ENCODE measurements at regions not wholly inside any gene's neighbourhood (a gene's known extent, or its start where the extent isn't known, plus 50 kb on each side); places are given as distances from the start of the nearest gene placed in this dataset.
A peak's percentile ranks its signal among the peaks of the same experiment; 100 is the strongest.

DNA sequence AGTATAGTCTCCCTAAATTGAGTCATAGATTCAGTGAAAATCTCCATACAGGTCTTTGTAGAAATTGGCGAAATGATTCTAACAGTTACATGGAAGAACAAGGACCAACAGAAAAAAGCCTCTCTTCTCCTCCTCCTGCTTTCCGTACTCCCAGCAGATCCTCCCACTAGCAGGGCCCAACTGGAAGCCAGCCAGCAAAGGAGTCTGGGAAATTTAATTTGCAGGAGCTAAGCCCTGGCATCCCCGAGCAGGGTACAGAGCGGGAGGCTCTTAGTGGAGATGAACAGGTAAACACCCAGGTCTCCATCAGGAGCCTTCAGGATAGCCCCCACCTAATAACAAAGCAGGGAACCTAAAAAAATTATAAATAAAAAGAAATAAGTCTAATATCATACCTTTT, 1473.8 kb downstream of the TBC1D22A start:
- TF ChIP-seq, protein P1, sequence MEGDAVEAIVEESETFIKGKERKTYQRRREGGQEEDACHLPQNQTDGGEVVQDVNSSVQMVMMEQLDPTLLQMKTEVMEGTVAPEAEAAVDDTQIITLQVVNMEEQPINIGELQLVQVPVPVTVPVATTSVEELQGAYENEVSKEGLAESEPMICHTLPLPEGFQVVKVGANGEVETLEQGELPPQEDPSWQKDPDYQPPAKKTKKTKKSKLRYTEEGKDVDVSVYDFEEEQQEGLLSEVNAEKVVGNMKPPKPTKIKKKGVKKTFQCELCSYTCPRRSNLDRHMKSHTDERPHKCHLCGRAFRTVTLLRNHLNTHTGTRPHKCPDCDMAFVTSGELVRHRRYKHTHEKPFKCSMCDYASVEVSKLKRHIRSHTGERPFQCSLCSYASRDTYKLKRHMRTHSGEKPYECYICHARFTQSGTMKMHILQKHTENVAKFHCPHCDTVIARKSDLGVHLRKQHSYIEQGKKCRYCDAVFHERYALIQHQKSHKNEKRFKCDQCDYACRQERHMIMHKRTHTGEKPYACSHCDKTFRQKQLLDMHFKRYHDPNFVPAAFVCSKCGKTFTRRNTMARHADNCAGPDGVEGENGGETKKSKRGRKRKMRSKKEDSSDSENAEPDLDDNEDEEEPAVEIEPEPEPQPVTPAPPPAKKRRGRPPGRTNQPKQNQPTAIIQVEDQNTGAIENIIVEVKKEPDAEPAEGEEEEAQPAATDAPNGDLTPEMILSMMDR (IDR thresholded peaks at IDR 0.05), result no peak
- H3K27ac ChIP-seq, result no peak overlapping the region
- H3K9me3 ChIP-seq, result peaks cover 3 to 27% of the 10 kb centered on the region in 2 donors
- no peaks in the 10 kb centered on the region for H3K27me3 ChIP-seq
- no peaks in the 10 kb centered on the region for H3K4me1 ChIP-seq
- no peak for DNase-seq (ENCODE audit: low spot score)
- no peaks in the 10 kb centered on the region for H3K36me3 ChIP-seq
- no peak overlapping the region for H3K4me3 ChIP-seq

DNA sequence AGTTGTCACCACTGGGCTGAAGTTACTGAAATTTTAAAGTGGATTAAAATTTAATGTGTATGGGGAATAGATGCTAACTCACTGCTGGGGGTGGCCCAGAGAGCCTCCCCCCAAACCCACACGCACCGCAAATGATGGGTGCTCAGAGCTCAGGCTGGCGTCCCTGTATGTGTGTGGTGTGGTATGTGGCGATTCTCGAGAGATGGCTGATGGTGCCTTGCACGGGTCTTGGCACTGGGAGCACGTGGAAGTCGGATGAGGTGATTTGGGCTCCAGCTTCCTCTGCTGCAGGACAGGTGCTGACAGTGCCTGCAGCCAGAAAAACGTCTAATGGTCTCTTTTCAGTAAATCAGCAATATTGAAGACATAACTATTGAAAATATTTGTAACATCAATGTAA, 1473.3 kb downstream of the TBC1D22A start:
- TF ChIP-seq, protein P1 (IDR thresholded peaks at IDR 0.05), result no peak
- Histone ChIP-seq H3K4me3 (no peak overlapping the region), H3K4me1 (no peaks in the 10 kb centered on the region), H3K36me3 (no peaks in the 10 kb centered on the region), H3K27ac (no peak overlapping the region), H3K9me3 (peaks cover 3 to 28% of the 10 kb centered on the region in 2 donors), H3K27me3 (no peaks in the 10 kb centered on the region)
- DNase-seq (ENCODE audit: low spot score), result no peak

DNA sequence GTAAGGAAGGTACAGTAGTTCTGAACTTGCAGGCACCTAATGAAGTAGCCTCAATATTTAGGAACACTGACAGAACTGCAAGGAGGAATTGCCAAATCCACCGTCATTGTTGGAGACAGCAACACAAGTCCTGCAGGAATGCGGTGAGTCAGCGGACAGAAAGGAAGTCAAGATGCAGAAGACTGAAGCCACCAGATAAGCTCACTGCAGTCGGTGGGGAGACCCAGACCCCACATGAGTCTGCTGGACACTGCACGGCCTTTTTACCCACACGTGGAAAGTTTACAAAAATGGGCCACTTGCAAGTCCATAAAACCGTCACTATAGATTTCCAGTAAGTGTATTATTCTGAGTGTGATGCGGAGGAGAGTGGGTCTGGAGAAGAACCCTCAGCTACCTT, 1471.6 kb downstream of the TBC1D22A start:
- peak; percentile 21 for DNase-seq (ENCODE audit: low spot score)
- H3K27me3 ChIP-seq, result no peaks in the 10 kb centered on the region
- no peak overlapping the region for H3K27ac ChIP-seq
- no peaks in the 10 kb centered on the region for H3K36me3 ChIP-seq
- no peak overlapping the region for H3K4me3 ChIP-seq
- H3K4me1 ChIP-seq, result no peaks in the 10 kb centered on the region
- TF ChIP-seq, protein P1 (IDR thresholded peaks at IDR 0.05), result no peak
- peaks cover 3 to 28% of the 10 kb centered on the region in 2 donors for H3K9me3 ChIP-seq

DNA sequence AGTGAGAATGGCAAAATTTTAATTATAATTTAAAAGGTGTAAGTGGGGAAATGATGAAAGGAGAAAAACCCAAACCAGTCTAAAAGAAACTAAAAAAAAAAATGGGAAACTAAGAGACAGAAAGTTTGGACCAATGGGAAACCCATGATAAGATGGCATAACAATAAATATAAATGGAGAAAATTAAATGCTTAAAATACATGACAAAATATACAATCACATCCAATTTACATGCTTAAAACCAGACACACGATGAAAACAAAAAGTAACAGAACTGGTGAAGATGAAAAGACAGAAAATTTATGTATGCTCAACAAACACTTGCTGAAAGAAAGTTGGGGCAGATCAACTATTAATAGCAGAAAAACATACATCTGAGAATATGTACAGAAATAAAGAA, 1471.1 kb downstream of the TBC1D22A start:
- Histone ChIP-seq H3K4me3 (no peak overlapping the region), H3K27ac (no peak overlapping the region), H3K9me3 (peaks cover 3 to 28% of the 10 kb centered on the region in 2 donors), H3K36me3 (no peaks in the 10 kb centered on the region), H3K27me3 (no peaks in the 10 kb centered on the region), H3K4me1 (no peaks in the 10 kb centered on the region)
- no peak for DNase-seq (ENCODE audit: low spot score)
- TF ChIP-seq, protein P1 (IDR thresholded peaks at IDR 0.05), result no peak

DNA sequence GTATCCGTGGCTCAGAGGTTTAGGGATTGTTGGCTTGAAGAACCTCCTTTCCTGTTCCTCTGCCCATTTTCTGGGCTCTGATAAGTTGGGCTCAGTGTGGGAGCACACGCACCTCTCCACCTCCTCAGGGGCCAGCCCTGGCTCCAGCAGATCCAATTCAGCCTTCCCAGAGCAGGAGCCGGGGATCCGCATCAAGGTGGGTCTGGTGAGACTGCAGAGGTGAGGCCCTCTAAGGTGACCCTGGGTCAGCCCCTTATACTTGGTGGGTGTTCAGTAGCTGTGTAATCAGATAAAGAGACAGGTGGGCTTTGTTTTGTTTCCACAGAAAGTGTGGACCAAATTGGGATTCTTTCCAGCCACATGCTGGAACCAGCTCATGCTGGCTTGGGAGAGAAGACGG, 1466.0 kb downstream of the TBC1D22A start:
- no peaks in the 10 kb centered on the region for H3K36me3 ChIP-seq
- no peak overlapping the region for H3K27ac ChIP-seq
- DNase-seq (ENCODE audit: low spot score), result peak; percentile 11
- H3K27me3 ChIP-seq, result no peaks in the 10 kb centered on the region
- TF ChIP-seq, protein P1 (IDR thresholded peaks at IDR 0.05), result no peak
- H3K9me3 ChIP-seq, result peaks cover 0 to 23% of the 10 kb centered on the region in 2 donors
- H3K4me3 ChIP-seq, result no peak overlapping the region
- no peaks in the 10 kb centered on the region for H3K4me1 ChIP-seq

DNA sequence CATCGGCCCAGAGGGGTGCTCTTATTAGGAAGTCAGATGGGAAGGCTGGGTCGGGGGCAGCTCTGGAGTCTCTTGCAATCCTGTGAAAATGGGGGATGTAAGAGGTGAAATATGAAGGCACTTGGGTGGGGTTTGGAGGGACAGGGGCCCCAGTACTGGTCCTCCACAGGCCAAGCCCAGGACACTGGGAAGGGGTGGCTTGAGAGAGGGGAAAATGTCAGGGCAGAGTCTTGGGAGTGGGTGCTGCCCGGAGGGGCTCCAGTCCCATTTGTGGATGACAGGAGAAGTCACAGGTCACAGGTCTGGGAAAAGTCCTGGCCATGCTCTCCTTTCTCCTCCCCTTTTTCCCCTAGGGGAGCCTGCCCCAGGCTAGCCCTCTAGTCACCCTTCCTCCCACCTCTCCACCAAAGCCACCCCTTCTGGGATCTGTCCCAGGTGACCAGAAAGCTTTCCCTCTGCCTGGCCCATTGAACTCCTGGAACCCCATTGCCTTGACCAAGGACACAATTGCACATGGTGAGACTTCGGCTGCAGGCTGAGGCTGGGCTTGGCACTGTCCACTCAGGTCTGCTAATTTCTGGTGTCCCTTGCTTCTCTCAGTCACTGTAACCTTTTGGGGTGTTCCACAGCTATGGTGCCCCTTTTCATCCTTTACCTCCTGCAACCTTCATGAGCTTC, 1465.0 kb downstream of the TBC1D22A start:
- TF ChIP-seq, protein P1 (IDR thresholded peaks at IDR 0.05), result no peak
- Histone ChIP-seq H3K27me3 (no peaks in the 10 kb centered on the region), H3K9me3 (peaks cover 0 to 13% of the 10 kb centered on the region in 2 donors), H3K4me1 (no peaks in the 10 kb centered on the region), H3K4me3 (no peak overlapping the region), H3K36me3 (no peaks in the 10 kb centered on the region), H3K27ac (no peak overlapping the region)
- peak; percentile 28 for DNase-seq (ENCODE audit: low spot score)

Data from right atrium auricular region (tissue), 2 donors.